DMS 273 treated with DMSO at 0.1 percent for 48 hours (cell line): ENCODE measurements at regions not wholly inside any gene's neighbourhood (a gene's known extent, or its start where the extent isn't known, plus 50 kb on each side); places are given as distances from the start of the nearest gene placed in this dataset.

Source experiments
- DNase-seq: peaks from one replicate; lab custom pipeline; 2025; lab: John Stamatoyannopoulos, UW

DNA sequence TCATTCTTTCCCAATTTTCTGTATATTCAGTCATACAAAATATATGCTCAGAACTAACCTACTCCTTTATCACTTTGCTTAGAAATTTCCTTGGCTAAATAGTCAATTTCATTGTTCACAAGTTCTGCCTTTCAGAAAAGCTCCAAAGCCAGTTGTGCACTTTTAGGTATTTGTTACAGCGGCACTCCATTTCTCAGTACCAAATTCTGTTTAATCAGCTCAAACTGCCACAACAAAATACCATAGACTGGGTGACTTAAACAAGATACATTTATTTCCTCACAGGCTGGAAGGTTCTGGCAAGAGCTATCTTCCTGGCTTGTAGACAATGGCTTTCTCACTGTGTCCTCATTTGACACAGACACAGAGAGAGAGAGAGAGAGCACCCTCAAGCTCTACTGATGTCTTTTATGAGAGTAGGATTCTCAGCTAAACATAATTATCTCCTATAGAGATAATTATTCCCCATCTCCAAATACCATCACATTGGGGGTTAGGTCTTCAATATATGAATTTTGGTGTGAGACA, 188.8 kb upstream of the FSTL5 start:
- no peak for DNase-seq

DNA sequence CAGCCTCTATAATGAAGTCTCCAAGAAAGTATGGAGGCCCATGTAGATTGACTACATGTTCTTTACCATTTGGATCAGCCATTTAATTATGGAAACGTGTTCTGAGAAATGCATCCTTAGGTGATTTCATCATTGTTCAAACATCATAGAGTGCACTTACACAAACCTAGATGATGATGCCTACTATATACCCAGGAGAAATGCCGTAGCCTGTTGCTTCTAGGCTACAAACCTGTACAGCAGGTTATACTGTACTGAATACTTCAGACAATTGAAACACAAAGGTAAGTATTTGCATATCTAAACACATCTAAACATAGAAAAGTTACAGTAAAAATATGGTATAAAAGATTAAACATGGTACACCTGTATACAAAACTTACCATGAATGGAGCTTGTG, 186.5 kb upstream of the FSTL5 start:
- DNase-seq: no peak

GRCh38 chr4:162349395-162349794, 185.6 kb upstream of the FSTL5 start:
- no peak for DNase-seq

- no peak for DNase-seq
Measured at GRCh38 chr4:162347842-162348213, 184.0 kb upstream of the FSTL5 start.

- DNase-seq: no peak
Measured at GRCh38 chr4:162347156-162347841, 183.5 kb upstream of the FSTL5 start.

DNA sequence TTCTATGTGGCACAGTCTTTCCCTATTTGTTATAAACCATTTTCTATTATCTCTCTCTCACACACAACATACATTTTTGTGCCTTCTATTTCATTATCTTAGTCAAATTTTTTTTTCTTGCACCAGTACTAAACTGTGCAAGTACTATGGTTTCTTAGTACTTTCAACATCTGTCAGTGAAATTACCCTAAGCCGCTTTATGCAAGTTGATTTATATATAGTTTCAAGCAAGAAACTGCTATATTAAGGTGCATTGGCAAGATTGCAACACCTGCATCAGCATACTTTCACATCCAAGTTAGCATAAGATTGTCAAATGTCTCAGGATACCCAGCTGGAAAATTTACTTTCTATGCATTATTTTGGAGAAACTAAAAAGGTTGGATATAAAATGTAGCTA, 180.2 kb upstream of the FSTL5 start:
- no peak for DNase-seq

DNA sequence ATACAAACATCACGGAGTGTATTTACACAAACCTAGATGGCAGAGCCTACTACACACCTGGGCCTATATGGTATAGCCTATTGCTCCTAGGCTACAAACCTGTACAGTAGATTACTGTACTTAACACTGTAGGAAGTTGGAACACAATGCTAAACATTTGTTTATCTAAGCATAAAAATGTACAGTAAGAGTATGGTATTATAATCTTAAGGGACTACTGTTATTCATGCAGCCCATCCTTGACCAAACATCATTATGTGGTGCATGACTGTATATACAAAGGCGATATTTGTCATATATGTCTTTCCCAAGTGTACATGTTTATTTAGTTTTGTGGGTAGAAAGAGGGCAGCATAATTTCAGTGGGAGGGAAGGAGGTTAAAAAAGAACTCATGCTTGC, 177.7 kb upstream of the FSTL5 start:
- DNase-seq: no peak

GRCh38 chr4:162323919-162324318, 160.1 kb upstream of the FSTL5 start:
- DNase-seq: no peak

DNA sequence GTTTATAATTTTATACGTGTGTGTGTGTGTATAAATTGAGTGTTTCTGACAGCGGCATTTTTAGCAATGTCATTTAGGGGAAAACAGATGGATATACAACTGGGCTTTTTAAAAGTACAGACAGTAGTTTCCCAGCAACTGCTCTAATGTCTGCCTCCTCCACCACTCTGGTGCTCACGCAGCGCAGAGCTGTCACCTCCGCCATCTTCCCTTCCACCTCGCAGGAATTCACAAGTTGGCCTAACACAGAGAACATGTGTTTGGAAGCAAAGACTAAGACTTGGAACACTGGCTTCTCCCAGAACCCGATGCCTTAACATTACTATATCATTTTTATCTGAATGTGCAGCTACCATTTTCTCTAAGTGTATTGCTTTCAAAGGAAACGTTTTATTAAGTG, 158.3 kb upstream of the FSTL5 start:
- DNase-seq: no peak

- DNase-seq: no peak
Measured at GRCh38 chr4:162285753-162286152, 122.0 kb upstream of the FSTL5 start.

DNA sequence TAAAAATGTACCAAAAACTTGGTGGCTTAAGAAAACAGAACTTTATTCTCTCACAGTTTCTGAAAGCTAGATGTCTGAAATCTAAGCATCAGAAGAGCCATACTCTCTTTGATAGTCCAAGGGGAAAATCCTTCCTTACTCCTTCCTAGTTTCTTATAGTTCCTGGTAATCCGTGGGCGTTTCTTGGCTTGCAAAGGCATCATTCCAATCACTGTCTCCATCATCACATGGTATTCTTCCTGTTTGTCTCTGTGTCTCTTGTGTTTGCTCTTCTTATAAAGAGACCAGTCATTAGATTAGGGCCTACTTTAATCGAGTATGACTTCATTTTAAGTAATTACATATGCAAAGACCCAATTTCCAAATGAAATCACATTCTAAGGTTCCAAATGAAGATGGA, 118.9 kb upstream of the FSTL5 start:
- no peak for DNase-seq

GRCh38 chr4:162274354-162274753, 110.6 kb upstream of the FSTL5 start:
- DNase-seq: no peak

- no peak for DNase-seq
Measured at GRCh38 chr4:162272215-162272614, 108.4 kb upstream of the FSTL5 start.

GRCh38 chr4:162268911-162269310, 105.1 kb upstream of the FSTL5 start:
- no peak for DNase-seq

DNA sequence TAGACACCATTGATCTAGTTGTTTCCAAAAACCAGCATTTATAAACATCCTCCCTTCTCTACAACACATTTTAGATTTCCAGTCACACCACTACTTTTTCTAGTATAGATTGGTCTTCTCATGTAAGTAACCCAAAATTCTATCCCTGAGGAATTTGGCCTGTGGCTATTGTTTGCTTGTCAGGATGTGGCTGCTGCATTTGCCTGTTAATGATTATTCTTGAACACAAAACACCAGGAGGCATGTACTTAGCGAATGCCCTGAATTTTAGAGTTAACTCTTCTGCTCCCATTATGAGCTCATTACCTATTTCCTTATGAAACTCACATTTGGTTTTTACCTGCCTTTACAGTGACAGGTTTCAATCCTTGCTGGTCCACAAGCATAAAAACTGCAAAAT, 102.0 kb upstream of the FSTL5 start:
- no peak for DNase-seq

- no peak for DNase-seq
Measured at GRCh38 chr4:162245051-162245450, 81.3 kb upstream of the FSTL5 start.

- DNase-seq: no peak
Measured at GRCh38 chr4:162241857-162242256, 78.1 kb upstream of the FSTL5 start.

- no peak for DNase-seq
Measured at GRCh38 chr4:162239992-162240769, 76.4 kb upstream of the FSTL5 start.

- DNase-seq: no peak
Measured at GRCh38 chr4:162237676-162238075, 73.9 kb upstream of the FSTL5 start.

- no peak for DNase-seq
Measured at GRCh38 chr4:162234595-162234994, 70.8 kb upstream of the FSTL5 start.

DNA sequence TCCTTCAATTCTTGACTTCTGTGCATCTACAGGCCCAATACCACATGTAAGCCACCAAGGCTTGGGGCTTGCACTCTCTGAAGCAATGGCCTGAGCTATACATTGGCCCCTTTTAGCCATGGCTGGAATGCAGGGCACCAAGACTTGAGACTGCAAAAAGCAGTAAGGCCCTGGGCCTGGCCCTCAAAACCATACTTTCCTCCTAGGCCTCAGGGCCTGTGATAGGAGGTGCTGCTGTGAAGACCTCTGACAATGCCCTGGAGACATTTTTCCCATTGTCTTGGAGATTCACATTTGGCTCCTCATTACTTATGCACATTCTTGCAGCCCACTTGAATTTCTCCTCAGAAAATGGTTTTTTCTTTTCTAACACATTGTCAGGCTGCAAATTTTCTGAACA, 68.5 kb upstream of the FSTL5 start:
- no peak for DNase-seq

DNA sequence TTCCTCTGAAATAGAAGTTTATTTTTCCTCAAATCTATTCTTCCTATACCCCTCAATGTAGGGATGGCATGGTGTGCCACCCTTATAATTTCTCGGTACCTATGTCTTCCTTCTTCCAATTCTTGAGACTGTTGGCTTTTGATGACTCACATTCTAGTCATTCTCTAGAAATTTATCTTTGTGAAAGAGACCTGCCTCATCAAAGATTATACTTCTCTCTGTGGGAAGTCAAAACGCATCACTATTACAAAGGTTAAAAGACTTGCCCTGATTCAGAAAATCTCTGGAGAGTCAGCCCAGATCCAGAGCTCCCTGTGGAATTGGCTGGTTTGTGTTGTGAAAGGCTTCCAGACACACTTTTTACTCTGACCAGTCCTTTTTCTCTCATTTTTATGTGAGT, 65.9 kb upstream of the FSTL5 start:
- DNase-seq: no peak

GRCh38 chr4:162221148-162221547, 57.3 kb upstream of the FSTL5 start:
- DNase-seq: no peak
